ENCODE measurements at regions not wholly inside any gene's neighbourhood (a gene's known extent, or its start where the extent isn't known, plus 50 kb on each side); places are given as distances from the start of the nearest gene placed in this dataset.

- intact Hi-C loops (cut with DNase I), result no loop called here
- H3K27ac ChIP-seq, result no peak overlapping the region
- peaks cover 0 to 15% of the 10 kb centered on the region in 2 donors for H3K4me1 ChIP-seq
- DNase-seq (no peak), ATAC-seq (no peak)
- no peaks in the 10 kb centered on the region for H3K36me3 ChIP-seq
- peaks cover 0 to 28% of the 10 kb centered on the region in 2 donors for H3K27me3 ChIP-seq
- TF ChIP-seq CTCF (IDR thresholded peaks at IDR 0.05), result no peak
- H3K9me3 ChIP-seq, result no peaks in the 10 kb centered on the region
- H3K4me3 ChIP-seq, result no peak overlapping the region
These were observed 183.3 kb downstream of the BLID start for GRCh38 chr11:121932646-121933185.

GRCh38 chr11:121931748-121932352, 184.2 kb downstream of the BLID start:
- Histone ChIP-seq H3K27ac (no peak overlapping the region), H3K36me3 (no peaks in the 10 kb centered on the region), H3K4me3 (no peak overlapping the region), H3K4me1 (peaks cover 0 to 15% of the 10 kb centered on the region in 2 donors), H3K27me3 (peaks cover 0 to 30% of the 10 kb centered on the region in 2 donors), H3K9me3 (no peaks in the 10 kb centered on the region)
- intact Hi-C loops (cut with DNase I), result no loop called here
- ATAC-seq (no peak), DNase-seq (no peak)
- no peak for TF ChIP-seq CTCF (IDR thresholded peaks at IDR 0.05)

GRCh38 chr11:121931121-121931520, 184.9 kb downstream of the BLID start:
- Histone ChIP-seq H3K4me1 (peaks cover 0 to 15% of the 10 kb centered on the region in 2 donors), H3K9me3 (no peaks in the 10 kb centered on the region), H3K27ac (no peak overlapping the region), H3K4me3 (no peak overlapping the region), H3K27me3 (peaks cover 0 to 30% of the 10 kb centered on the region in 2 donors), H3K36me3 (no peaks in the 10 kb centered on the region)
- intact Hi-C loops (cut with DNase I), result no loop called here
- ATAC-seq (no peak), DNase-seq (no peak)
- TF ChIP-seq CTCF (IDR thresholded peaks at IDR 0.05), result no peak

GRCh38 chr11:121930004-121930965, 185.7 kb downstream of the BLID start:
- H3K27me3 ChIP-seq, result peaks cover 0 to 30% of the 10 kb centered on the region in 2 donors
- intact Hi-C loops (cut with DNase I), result no loop called here
- ATAC-seq (peak; percentile 27), DNase-seq (peak in 2 of 4 donors; percentile 13 to 23)
- H3K4me3 ChIP-seq, result peak overlapping the region; percentile 1 to 8
- H3K27ac ChIP-seq, result no peak overlapping the region
- H3K36me3 ChIP-seq, result no peaks in the 10 kb centered on the region
- no peaks in the 10 kb centered on the region for H3K9me3 ChIP-seq
- TF ChIP-seq CTCF (IDR thresholded peaks at IDR 0.05), result no peak
- peaks cover 0 to 15% of the 10 kb centered on the region in 2 donors for H3K4me1 ChIP-seq

- no peak overlapping the region for H3K27ac ChIP-seq
- DNase-seq, result peak in 2 of 4 donors; percentile 26 to 36
These were observed 186.4 kb downstream of the BLID start for GRCh38 chr11:121929581-121929980.

More at GRCh38 chr11:121929581-121929980, 186.4 kb downstream of the BLID start:
- Histone ChIP-seq H3K36me3 (no peaks in the 10 kb centered on the region), H3K4me3 (peak overlapping the region; percentile 1 to 8), H3K4me1 (peaks cover 0 to 15% of the 10 kb centered on the region in 2 donors), H3K27me3 (peaks cover 0 to 30% of the 10 kb centered on the region in 2 donors), H3K9me3 (no peaks in the 10 kb centered on the region)
- no peak for TF ChIP-seq CTCF (IDR thresholded peaks at IDR 0.05)
- intact Hi-C loops (cut with DNase I), result no loop called here
- peak; percentile 41 for ATAC-seq
